Testis (tissue), 2 donors: ENCODE measurements at regions not wholly inside any gene's neighbourhood (a gene's known extent, or its start where the extent isn't known, plus 50 kb on each side); places are given as distances from the start of the nearest gene placed in this dataset.
"Not testable (repeated sequence)": the region's sequence is repeated elsewhere in the genome, so short reads cannot be mapped to it uniquely, and the experiment has no call there.

Source experiments
- DNase-seq: peaks from one replicate; pipeline ENCODE4 v3.0.0-alpha.2; 2019
- H3K27ac ChIP-seq, 2 donors: fragments of 200-600 bp; sonication (generic); one replicate each; pipeline ENCODE4 v1.5.1; 2019
- H3K27me3 ChIP-seq: fragments of 200-600 bp; sonication (generic); one replicate; pipeline ENCODE4 v1.5.1; 2019
- H3K36me3 ChIP-seq: fragments of 200-600 bp; sonication (generic); one replicate; pipeline ENCODE4 v1.5.1; 2017; ENCODE audit warnings: low read depth; ENCODE audit errors: missing control alignments
- H3K4me1 ChIP-seq: fragments of 200-600 bp; sonication (generic); one replicate; pipeline ENCODE4 v1.5.1; 2019
- H3K4me3 ChIP-seq, 2 donors: fragments of 200-600 bp; sonication (generic); one replicate each; pipeline ENCODE4 v1.5.1; 2017 to 2019
- H3K9me3 ChIP-seq: fragments of 200-600 bp; sonication (generic); one replicate; pipeline ENCODE4 v1.5.1; 2017
- POLR2A ChIP-seq: fragments of 450-650 bp; IDR thresholded peaks from one replicate; pipeline ENCODE4 v1.6.1; 2017; ENCODE audit warnings: antibody characterized with exemption, mild to moderate bottlenecking, moderate library complexity
- WGBS, 2 donors: methylation state at CpG; one replicate each; pipeline ENCODE4 v1.1.5; 2018; 5-methylcytosine and 5-hydroxymethylcytosine counted together
- intact Hi-C: fragments of 100-400 bp; cut with DNase I; formaldehyde crosslinking; loops from one replicate; pipeline ENCODE4 v1.15.1; 2023; ENCODE audit warnings: low total_unique reads
- TF ChIP-seq, protein P1 (sequence below), 3 experiments: fragments of 450-650 bp in 2 of 3; fragments of 200-600 bp in 1 of 3; sonication (generic) in 1 of 3; IDR thresholded peaks; one replicate each; pipeline ENCODE4 v1.5.1; 2016 to 2019; ENCODE audit warnings: antibody characterized with exemption in 3 of 3, mild to moderate bottlenecking in 2 of 3, moderate library complexity in 1 of 3

DNA sequence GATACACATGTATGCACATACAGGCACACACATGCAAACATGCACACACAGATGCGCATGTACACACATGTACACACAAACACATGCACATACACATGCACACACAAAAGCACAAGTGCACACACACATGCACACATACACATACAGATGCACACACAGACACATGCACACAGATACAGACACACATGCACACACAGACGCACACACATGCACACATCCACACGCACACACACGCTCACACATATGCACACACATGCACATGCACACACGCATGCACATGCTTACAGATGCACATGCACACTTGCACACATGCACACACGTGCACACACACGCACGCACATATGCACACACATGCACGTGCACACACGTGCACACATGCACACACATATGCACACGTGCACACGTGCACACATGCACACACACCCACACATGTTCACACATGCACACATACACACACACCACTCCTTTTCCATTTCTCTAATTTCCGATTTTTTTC lies 283.8 kb upstream of the FRG2C start:
- no peak for DNase-seq
- no peak for TF ChIP-seq POLR2A
- TF ChIP-seq, protein P1, sequence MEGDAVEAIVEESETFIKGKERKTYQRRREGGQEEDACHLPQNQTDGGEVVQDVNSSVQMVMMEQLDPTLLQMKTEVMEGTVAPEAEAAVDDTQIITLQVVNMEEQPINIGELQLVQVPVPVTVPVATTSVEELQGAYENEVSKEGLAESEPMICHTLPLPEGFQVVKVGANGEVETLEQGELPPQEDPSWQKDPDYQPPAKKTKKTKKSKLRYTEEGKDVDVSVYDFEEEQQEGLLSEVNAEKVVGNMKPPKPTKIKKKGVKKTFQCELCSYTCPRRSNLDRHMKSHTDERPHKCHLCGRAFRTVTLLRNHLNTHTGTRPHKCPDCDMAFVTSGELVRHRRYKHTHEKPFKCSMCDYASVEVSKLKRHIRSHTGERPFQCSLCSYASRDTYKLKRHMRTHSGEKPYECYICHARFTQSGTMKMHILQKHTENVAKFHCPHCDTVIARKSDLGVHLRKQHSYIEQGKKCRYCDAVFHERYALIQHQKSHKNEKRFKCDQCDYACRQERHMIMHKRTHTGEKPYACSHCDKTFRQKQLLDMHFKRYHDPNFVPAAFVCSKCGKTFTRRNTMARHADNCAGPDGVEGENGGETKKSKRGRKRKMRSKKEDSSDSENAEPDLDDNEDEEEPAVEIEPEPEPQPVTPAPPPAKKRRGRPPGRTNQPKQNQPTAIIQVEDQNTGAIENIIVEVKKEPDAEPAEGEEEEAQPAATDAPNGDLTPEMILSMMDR (IDR thresholded peaks at IDR 0.05): no peak
- H3K4me1 ChIP-seq: no peaks in the 10 kb centered on the region
- 66 to 79% methylated on average over 13 of the region's 13 CpGs for WGBS, 2 donors
- H3K27me3 ChIP-seq: no peaks in the 10 kb centered on the region
- H3K36me3 ChIP-seq: no peaks in the 10 kb centered on the region
- no peak overlapping the region for H3K4me3 ChIP-seq
- no peaks in the 10 kb centered on the region for H3K9me3 ChIP-seq
- intact Hi-C loops: no loop called here
- no peak overlapping the region for H3K27ac ChIP-seq

DNA sequence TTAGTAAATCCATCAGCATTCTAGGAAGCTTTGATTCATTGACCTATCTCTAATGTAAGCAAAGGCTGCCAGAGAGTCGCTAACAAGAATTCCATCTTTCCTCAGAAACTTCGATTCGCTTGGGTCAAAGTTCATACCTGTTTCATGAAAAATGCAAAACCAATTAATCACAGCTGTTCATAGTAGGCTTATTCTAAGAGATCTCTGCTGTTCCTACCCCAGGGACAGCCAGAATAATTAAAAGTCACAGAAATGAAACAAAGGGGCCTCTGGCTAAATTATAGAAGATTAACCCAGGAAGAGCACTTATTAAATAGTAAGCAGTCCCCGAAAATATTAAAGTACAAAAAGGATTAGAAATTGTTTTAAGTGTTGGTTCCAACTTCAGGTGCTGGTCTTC lies 280.1 kb upstream of the FRG2C start:
- intact Hi-C loops, H3K9me3 ChIP-seq: not testable (repeated sequence)

DNA sequence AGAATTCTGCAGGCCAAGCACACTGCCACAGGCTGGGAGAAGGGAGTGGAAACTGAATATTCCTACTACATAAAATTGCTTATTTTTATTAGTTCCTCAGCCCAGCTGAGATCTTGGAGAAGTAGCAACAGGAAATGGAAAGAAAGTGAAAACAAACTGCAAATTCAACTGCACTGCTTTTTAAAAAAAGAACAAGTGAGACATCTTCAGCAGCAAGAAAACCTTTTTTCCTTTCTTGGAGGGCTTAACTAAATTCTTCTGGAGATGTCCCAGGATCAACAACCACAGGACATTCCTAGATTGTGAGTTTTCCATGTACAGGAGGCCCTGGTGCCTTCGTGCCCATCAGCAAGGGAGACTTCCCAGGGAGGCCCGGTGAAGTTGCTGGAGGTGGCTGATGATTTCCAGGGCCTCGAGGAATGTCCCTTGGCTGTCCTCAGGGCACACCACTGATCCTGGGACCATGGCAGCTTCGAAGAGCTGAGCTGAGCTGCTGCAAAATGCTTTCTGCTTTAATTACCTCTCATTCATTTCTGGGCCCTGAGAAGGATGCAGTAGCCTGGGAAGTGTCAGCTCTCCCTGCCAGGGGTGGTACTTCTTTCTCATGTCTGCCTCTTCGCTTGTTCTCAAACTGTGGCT lies 275.5 kb upstream of the FRG2C start:
- H3K27ac ChIP-seq, H3K36me3 ChIP-seq, intact Hi-C loops, H3K9me3 ChIP-seq, H3K4me1 ChIP-seq, H3K27me3 ChIP-seq, DNase-seq, H3K4me3 ChIP-seq: not testable (repeated sequence)
- 56 to 65% methylated on average over 3 to 5 of the region's 5 CpGs for WGBS, 2 donors

More for the DNA sequence above, 280.1 kb upstream of the FRG2C start:
- WGBS, 2 donors: 83 to 87% methylated on average over 4 of the region's 4 CpGs
- not testable (repeated sequence) for H3K36me3 ChIP-seq, H3K4me3 ChIP-seq, H3K4me1 ChIP-seq, H3K27ac ChIP-seq, H3K27me3 ChIP-seq, DNase-seq

DNA sequence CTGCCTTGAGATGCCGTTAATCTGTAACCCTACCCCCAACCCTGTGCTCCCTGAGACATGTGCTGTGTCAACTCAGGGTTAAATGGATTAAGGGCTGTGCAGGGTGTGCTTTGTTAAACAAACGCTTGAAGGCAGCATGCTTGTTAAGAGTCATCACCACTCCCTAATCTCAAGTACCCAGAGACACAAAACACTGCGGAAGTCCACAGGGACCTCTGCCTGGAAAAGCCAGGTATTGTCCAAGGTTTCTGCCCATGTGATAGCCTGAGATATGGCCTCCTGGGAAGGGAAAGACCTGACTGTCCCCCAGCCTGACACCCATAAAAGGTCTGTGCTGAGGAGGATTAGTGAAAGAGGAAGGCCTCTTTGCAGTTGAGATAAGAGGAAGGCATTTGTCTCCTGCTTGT lies 270.8 kb upstream of the FRG2C start:
- H3K4me3 ChIP-seq, DNase-seq, H3K27me3 ChIP-seq, intact Hi-C loops, H3K4me1 ChIP-seq, H3K36me3 ChIP-seq, H3K27ac ChIP-seq, H3K9me3 ChIP-seq: not testable (repeated sequence)
- WGBS, 2 donors: 50 to 72% methylated on average over 3 of the region's 3 CpGs

DNA sequence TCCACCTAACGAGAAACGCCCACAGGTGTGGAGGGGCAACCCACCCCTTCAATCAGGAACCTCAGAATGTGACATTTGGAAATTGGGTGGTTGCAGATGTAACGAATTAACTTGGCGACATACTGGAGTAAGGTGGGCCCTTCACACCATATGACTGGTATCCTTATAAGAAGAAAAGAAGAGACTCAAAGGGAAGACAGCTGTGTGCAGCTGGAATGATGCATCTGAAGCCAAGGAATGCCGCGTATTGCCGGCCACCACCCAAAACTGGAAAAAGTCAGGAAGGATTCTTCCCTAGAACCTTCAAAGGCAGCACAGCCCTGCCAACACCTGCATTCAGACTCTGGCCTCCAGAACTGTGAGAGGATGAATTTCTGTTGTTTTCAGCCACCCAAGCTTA lies 270.0 kb upstream of the FRG2C start:
- 76 to 82% methylated on average over 7 of the region's 7 CpGs for WGBS, 2 donors
- H3K36me3 ChIP-seq, H3K27ac ChIP-seq, H3K9me3 ChIP-seq, H3K27me3 ChIP-seq, H3K4me1 ChIP-seq, intact Hi-C loops, H3K4me3 ChIP-seq: not testable (repeated sequence)
- peak; percentile 23 for DNase-seq

DNA sequence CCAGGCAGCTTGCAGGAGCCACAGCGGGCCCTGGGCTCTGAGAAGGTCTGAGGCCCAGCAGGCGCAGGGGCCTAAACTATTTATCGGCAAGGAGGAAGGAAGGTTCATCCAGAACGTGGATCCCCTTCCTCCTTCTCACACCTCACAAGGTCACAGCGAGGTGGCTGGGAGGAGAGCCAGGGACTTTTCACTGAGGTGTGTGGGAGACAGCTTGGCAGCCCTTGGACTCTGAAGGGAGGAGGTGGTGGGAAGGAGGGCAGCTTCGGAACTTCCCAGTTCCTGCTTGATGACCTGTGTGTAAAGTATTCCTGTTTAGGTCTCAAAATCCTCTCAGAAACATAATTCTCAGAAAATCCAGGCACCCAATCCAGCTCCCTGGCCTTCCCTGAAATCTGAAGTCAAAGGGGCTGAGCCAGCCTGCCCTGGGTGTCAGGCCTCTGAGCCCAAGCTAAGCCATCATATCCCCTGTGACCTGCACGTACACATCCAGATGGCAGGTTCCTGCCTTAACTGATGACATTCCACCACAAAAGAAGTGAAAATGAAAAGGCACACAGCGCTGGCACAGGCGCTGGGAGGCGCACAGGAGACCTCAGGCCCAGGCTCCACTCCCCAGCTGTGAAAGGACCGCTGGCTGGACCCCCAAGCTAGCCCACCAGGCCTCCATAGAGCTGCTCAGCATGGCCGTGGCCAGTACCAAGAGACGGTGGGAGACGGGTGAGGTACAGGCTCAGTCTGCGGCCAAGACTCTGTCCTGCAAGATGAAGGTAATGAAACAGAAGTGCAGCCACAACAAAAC lies 269.4 kb upstream of the FRG2C start:
- H3K9me3 ChIP-seq, H3K36me3 ChIP-seq, H3K4me1 ChIP-seq, H3K27ac ChIP-seq, H3K4me3 ChIP-seq, intact Hi-C loops, H3K27me3 ChIP-seq: not testable (repeated sequence)
- peak; percentile 23 for DNase-seq
- 37 to 52% methylated on average over 15 of the region's 15 CpGs for WGBS, 2 donors

DNA sequence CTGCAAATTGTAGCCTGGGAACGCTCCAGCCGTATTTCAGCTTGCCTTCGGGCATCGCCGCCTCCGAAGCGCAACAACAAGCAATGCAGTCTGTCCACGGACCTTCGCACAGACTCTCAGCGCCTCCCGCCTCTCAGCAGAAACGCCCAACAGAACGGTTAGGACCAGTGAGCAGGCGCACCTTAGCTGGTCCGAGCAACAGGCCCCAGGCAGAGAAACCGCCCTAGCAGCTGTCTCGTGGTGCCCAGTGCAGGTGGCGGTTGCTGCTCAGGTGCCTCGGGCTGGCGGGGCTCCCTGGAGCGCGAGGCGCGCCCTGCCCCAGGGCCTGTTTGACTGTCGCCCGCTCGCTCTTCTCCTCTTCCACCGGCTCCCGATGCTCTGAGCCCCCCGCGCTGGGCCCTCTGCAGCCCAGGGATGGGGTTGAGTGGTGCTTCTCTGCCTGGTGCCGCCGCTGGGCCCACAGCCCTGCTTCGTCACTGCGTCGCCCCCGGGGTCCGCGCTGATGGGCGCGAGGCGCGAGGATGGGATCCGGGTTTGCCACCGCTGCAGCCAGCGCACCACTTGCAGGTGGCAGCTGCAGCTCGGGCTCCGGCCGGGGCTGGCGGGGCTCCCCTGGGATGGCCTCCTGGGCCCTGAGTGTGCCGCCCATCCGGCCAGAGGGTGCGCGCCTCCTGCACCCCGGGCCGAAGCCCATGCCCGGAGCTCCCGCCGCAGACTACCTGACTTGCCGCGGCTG lies 268.4 kb upstream of the FRG2C start:
- no peak for DNase-seq
- peak overlapping the region; percentile 2 to 47 for H3K4me3 ChIP-seq
- H3K27ac ChIP-seq: no peak overlapping the region

More for the DNA sequence above, 268.4 kb upstream of the FRG2C start:
- Histone ChIP-seq H3K9me3 (no peaks in the 10 kb centered on the region), H3K27me3 (no peaks in the 10 kb centered on the region), H3K36me3 (no peaks in the 10 kb centered on the region), H3K4me1 (peaks cover 9% of the 10 kb centered on the region)
- 56 to 74% methylated on average over 17 to 45 of the region's 61 CpGs for WGBS, 2 donors
- TF ChIP-seq, protein P1 (IDR thresholded peaks at IDR 0.05): no peak
- intact Hi-C loops: no loop called here
